ENCODE measurements at regions not wholly inside any gene's neighbourhood (a gene's known extent, or its start where the extent isn't known, plus 50 kb on each side); places are given as distances from the start of the nearest gene placed in this dataset.

GRCh38 chr12:128091101-128091720 lies 175.8 kb upstream of the TMEM132C start:
- ChIA-PET POLR2A (ENCODE audit: unreplicated experiment) (no interaction called here), CTCF (no interaction called here)
- no peak overlapping the region for H3K27ac ChIP-seq (ENCODE audit: low read length)

GRCh38 chr12:128091951-128092382 lies 175.0 kb upstream of the TMEM132C start:
- Histone ChIP-seq H3K4me1 (ENCODE audit: insufficient read depth, low read length) (no peaks in the 10 kb centered on the region), H3K27me3 (ENCODE audit: low read length) (peaks cover 61% of the 10 kb centered on the region), H4K20me1 (ENCODE audit: low read length) (no peaks in the 10 kb centered on the region), H3F3A (ENCODE audit: low read length, unreplicated experiment) (no peaks in the 10 kb centered on the region), H3K4me2 (ENCODE audit: low read length) (no peak overlapping the region), H2AFZ (ENCODE audit: low read length) (no peak overlapping the region), H3K27ac (ENCODE audit: low read length) (no peak overlapping the region), H3K9ac (ENCODE audit: low read length) (no peak overlapping the region), H3K9me3 (ENCODE audit: low read length) (no peaks in the 10 kb centered on the region), H3K36me3 (ENCODE audit: low read depth, low read length) (no peaks in the 10 kb centered on the region), H3K9me2 (replicated peaks; ENCODE audit: low read length) (no peaks in the 10 kb centered on the region), H3K79me2 (ENCODE audit: low read length) (no peaks in the 10 kb centered on the region), H3K4me3 (ENCODE audit: low read length) (no peak overlapping the region)
- intact Hi-C loops (cut with micrococcal nuclease), result no loop called here
- BruUV-seq (replicated peaks), result no TSS peak
- ChIA-PET CTCF (no interaction called here), POLR2A (ENCODE audit: unreplicated experiment) (no interaction called here)
- ATAC-seq (no peak), DNase-seq (no peak)
- no peak for TF ChIP-seq EZH2 (IDR thresholded peaks at IDR 0.05; ENCODE audit: low read length, unreplicated experiment)

More at GRCh38 chr12:128091101-128091720, 175.8 kb upstream of the TMEM132C start:
- no peaks in the 10 kb centered on the region for H3F3A ChIP-seq (ENCODE audit: low read length, unreplicated experiment)
- H3K36me3 ChIP-seq (ENCODE audit: low read depth, low read length), result no peaks in the 10 kb centered on the region
- no peaks in the 10 kb centered on the region for H3K9me3 ChIP-seq (ENCODE audit: low read length)
- H3K27me3 ChIP-seq (ENCODE audit: low read length), result peaks cover 54% of the 10 kb centered on the region
- H3K9me2 ChIP-seq (replicated peaks; ENCODE audit: low read length), result no peaks in the 10 kb centered on the region
- H4K20me1 ChIP-seq (ENCODE audit: low read length), result no peaks in the 10 kb centered on the region
- DNase-seq (no peak), ATAC-seq (no peak)
- intact Hi-C loops (cut with micrococcal nuclease), result no loop called here
- no peak overlapping the region for H2AFZ ChIP-seq (ENCODE audit: low read length)
- no peak overlapping the region for H3K4me2 ChIP-seq (ENCODE audit: low read length)
- BruUV-seq (replicated peaks), result no TSS peak
- no peak overlapping the region for H3K4me3 ChIP-seq (ENCODE audit: low read length)
- no peak for TF ChIP-seq EZH2phosphoT487 (IDR thresholded peaks at IDR 0.05; ENCODE audit: borderline replicate concordance, low read length)
- no peak for TF ChIP-seq CTCF (conservative IDR thresholded peaks at IDR 0.05; ENCODE audit: low read depth, low read length)
- no peak for TF ChIP-seq EZH2 (IDR thresholded peaks at IDR 0.05; ENCODE audit: low read length, unreplicated experiment)
- no peaks in the 10 kb centered on the region for H3K79me2 ChIP-seq (ENCODE audit: low read length)
- no peaks in the 10 kb centered on the region for H3K4me1 ChIP-seq (ENCODE audit: insufficient read depth, low read length)
- H3K9ac ChIP-seq (ENCODE audit: low read length), result no peak overlapping the region

GRCh38 chr12:128098730-128099129 lies 168.2 kb upstream of the TMEM132C start:
- Histone ChIP-seq H3F3A (ENCODE audit: low read length, unreplicated experiment) (no peaks in the 10 kb centered on the region), H3K79me2 (ENCODE audit: low read length) (no peaks in the 10 kb centered on the region), H3K9ac (ENCODE audit: low read length) (no peak overlapping the region), H3K4me3 (ENCODE audit: low read length) (no peak overlapping the region), H2AFZ (ENCODE audit: low read length) (no peak overlapping the region), H4K20me1 (ENCODE audit: low read length) (no peaks in the 10 kb centered on the region), H3K27me3 (ENCODE audit: low read length) (peaks cover 61% of the 10 kb centered on the region), H3K9me3 (ENCODE audit: low read length) (no peaks in the 10 kb centered on the region), H3K27ac (ENCODE audit: low read length) (no peak overlapping the region), H3K4me1 (ENCODE audit: insufficient read depth, low read length) (no peaks in the 10 kb centered on the region), H3K9me2 (replicated peaks; ENCODE audit: low read length) (no peaks in the 10 kb centered on the region), H3K36me3 (ENCODE audit: low read depth, low read length) (no peaks in the 10 kb centered on the region), H3K4me2 (ENCODE audit: low read length) (no peak overlapping the region)
- DNase-seq, result no peak
- intact Hi-C loops (cut with micrococcal nuclease), result no loop called here
- no peak for TF ChIP-seq EZH2phosphoT487 (IDR thresholded peaks at IDR 0.05; ENCODE audit: borderline replicate concordance, low read length)
- TF ChIP-seq EZH2 (IDR thresholded peaks at IDR 0.05; ENCODE audit: low read length, unreplicated experiment), result no peak
- TF ChIP-seq CTCF (conservative IDR thresholded peaks at IDR 0.05; ENCODE audit: low read depth, low read length), result no peak
- POLR2A ChIA-PET (ENCODE audit: unreplicated experiment), result no interaction called here
- CTCF ChIA-PET, result no interaction called here
- no TSS peak for BruUV-seq (replicated peaks)
- ATAC-seq, result no peak

All from PC-3 (cell line).